SH-SY5Y (cell line): ENCODE measurements at regions not wholly inside any gene's neighbourhood (a gene's known extent, or its start where the extent isn't known, plus 50 kb on each side); places are given as distances from the start of the nearest gene placed in this dataset.

Experiments
- GATA2 ChIP-seq: IDR thresholded peaks from 2 replicates; pipeline ENCODE4 v1.6.1; 2011; ENCODE audit warnings: mild to moderate bottlenecking, low read depth, low read length
- GATA3 ChIP-seq: IDR thresholded peaks from 2 replicates; pipeline ENCODE4 v1.6.1; 2011; ENCODE audit warnings: low read depth, mild to moderate bottlenecking, low read length, moderate library complexity

- TF ChIP-seq GATA2: no peak
- TF ChIP-seq GATA3: no peak
Measured at GRCh38 chr1:5286244-5286643, 631.8 kb downstream of the AJAP1 start.
